ENCODE measurements at regions not wholly inside any gene's neighbourhood (a gene's known extent, or its start where the extent isn't known, plus 50 kb on each side); places are given as distances from the start of the nearest gene placed in this dataset.
A peak's percentile ranks its signal among the peaks of the same experiment; 100 is the strongest.

GRCh38 chr1:10888291-10888690, 91.8 kb upstream of the CASZ1 start:
- no peaks in the 10 kb centered on the region for H3K9me3 Mint-ChIP-seq
- peak; percentile 20 for TF ChIP-seq CTCF (conservative IDR thresholded peaks at IDR 0.05)
- peak overlapping the region; percentile 44 for H3K4me3 Mint-ChIP-seq

GRCh38 chr1:10888791-10889649, 92.6 kb upstream of the CASZ1 start:
- TF ChIP-seq CTCF (conservative IDR thresholded peaks at IDR 0.05): no peak
- peaks cover 78% of the 10 kb centered on the region for H3K27me3 Mint-ChIP-seq (ENCODE audit: low read depth)
- H3K4me1 Mint-ChIP-seq: peaks cover 14% of the 10 kb centered on the region
- no peaks in the 10 kb centered on the region for H3K9me3 Mint-ChIP-seq
- H3K4me3 Mint-ChIP-seq: peak overlapping the region; percentile 75
- H3K36me3 Mint-ChIP-seq (ENCODE audit: low read depth): no peaks in the 10 kb centered on the region
- no peak for DNase-seq (ENCODE audit: low read depth, low spot score)
- no peak overlapping the region for H3K27ac Mint-ChIP-seq (ENCODE audit: unreplicated experiment)

More at GRCh38 chr1:10888291-10888690, 91.8 kb upstream of the CASZ1 start:
- peaks cover 76% of the 10 kb centered on the region for H3K27me3 Mint-ChIP-seq (ENCODE audit: low read depth)
- H3K36me3 Mint-ChIP-seq (ENCODE audit: low read depth): no peaks in the 10 kb centered on the region
- H3K4me1 Mint-ChIP-seq: peaks cover 14% of the 10 kb centered on the region
- no peak overlapping the region for H3K27ac Mint-ChIP-seq (ENCODE audit: unreplicated experiment)
- DNase-seq (ENCODE audit: low read depth, low spot score): no peak

- Mint-ChIP-seq H3K27ac (ENCODE audit: unreplicated experiment) (no peak overlapping the region), H3K9me3 (no peaks in the 10 kb centered on the region), H3K4me1 (peaks cover 14% of the 10 kb centered on the region), H3K4me3 (peak overlapping the region; percentile 21), H3K36me3 (ENCODE audit: low read depth) (no peaks in the 10 kb centered on the region), H3K27me3 (ENCODE audit: low read depth) (peaks cover 76% of the 10 kb centered on the region)
- DNase-seq (ENCODE audit: low read depth, low spot score): no peak
- TF ChIP-seq CTCF (conservative IDR thresholded peaks at IDR 0.05): no peak
Measured at GRCh38 chr1:10889650-10890353, 93.4 kb upstream of the CASZ1 start.

- H3K4me1 Mint-ChIP-seq: peaks cover 14% of the 10 kb centered on the region
- DNase-seq (ENCODE audit: low read depth, low spot score): no peak
- H3K9me3 Mint-ChIP-seq: no peaks in the 10 kb centered on the region
- no peak for TF ChIP-seq CTCF (conservative IDR thresholded peaks at IDR 0.05)
- H3K36me3 Mint-ChIP-seq (ENCODE audit: low read depth): no peaks in the 10 kb centered on the region
- no peak overlapping the region for H3K27ac Mint-ChIP-seq (ENCODE audit: unreplicated experiment)
- H3K4me3 Mint-ChIP-seq: peak overlapping the region; percentile 21
- H3K27me3 Mint-ChIP-seq (ENCODE audit: low read depth): peaks cover 69% of the 10 kb centered on the region
Measured at GRCh38 chr1:10890491-10891071, 94.1 kb upstream of the CASZ1 start.

- peaks cover 14% of the 10 kb centered on the region for H3K4me1 Mint-ChIP-seq
- no peak for TF ChIP-seq CTCF (conservative IDR thresholded peaks at IDR 0.05)
- H3K4me3 Mint-ChIP-seq: no peak overlapping the region
- H3K9me3 Mint-ChIP-seq: no peaks in the 10 kb centered on the region
- DNase-seq (ENCODE audit: low read depth, low spot score): no peak
- no peak overlapping the region for H3K27ac Mint-ChIP-seq (ENCODE audit: unreplicated experiment)
- H3K36me3 Mint-ChIP-seq (ENCODE audit: low read depth): no peaks in the 10 kb centered on the region
- peaks cover 64% of the 10 kb centered on the region for H3K27me3 Mint-ChIP-seq (ENCODE audit: low read depth)
Measured at GRCh38 chr1:10891091-10891490, 94.6 kb upstream of the CASZ1 start.

All from neural crest cell (in vitro differentiated cells).